ENCODE measurements at regions not wholly inside any gene's neighbourhood (a gene's known extent, or its start where the extent isn't known, plus 50 kb on each side); places are given as distances from the start of the nearest gene placed in this dataset.
"Not testable (repeated sequence)": the region's sequence is repeated elsewhere in the genome, so short reads cannot be mapped to it uniquely, and the experiment has no call there.

- DNase-seq (ENCODE audit: low spot score), result no peak
- no peaks in the 10 kb centered on the region for H3K9me3 ChIP-seq
- no peaks in the 10 kb centered on the region for H3K36me3 ChIP-seq
- TF ChIP-seq CTCF (IDR thresholded peaks at IDR 0.05), result no peak
- H3K27me3 ChIP-seq, result no peaks in the 10 kb centered on the region
- H3K27ac ChIP-seq, result no peak overlapping the region
- H3K4me3 ChIP-seq, result no peak overlapping the region
- no peaks in the 10 kb centered on the region for H3K4me1 ChIP-seq
Observed at GRCh38 chr10:6794441-6794840, 214.4 kb upstream of the PRKCQ start.

GRCh38 chr10:6788731-6789130, 208.7 kb upstream of the PRKCQ start:
- H3K4me1 ChIP-seq, result no peaks in the 10 kb centered on the region
- no peak for DNase-seq (ENCODE audit: low spot score)
- no peaks in the 10 kb centered on the region for H3K27me3 ChIP-seq
- no peaks in the 10 kb centered on the region for H3K9me3 ChIP-seq
- no peak for TF ChIP-seq CTCF (IDR thresholded peaks at IDR 0.05)
- no peak overlapping the region for H3K4me3 ChIP-seq
- no peaks in the 10 kb centered on the region for H3K36me3 ChIP-seq
- H3K27ac ChIP-seq, result no peak overlapping the region

DNA sequence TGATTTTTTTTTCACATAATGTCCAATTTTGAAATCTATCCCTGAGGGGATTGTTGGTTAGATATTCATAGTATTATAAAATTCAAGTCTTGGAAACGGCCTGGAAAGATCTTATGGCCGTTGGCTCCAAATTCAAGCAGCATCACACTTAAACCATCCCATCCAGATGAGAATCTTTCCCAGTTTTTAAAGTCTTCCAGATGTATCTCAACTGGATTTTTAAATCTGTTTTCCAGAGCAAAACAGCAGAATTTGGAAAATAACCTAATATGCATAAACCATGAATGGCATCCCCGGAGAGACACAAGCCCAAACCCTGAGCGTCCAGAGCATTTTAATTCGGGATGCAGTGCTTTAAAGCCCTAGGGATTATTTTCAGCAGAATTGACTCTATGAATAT, 208.2 kb upstream of the PRKCQ start:
- no peaks in the 10 kb centered on the region for H3K9me3 ChIP-seq
- H3K4me1 ChIP-seq, result no peaks in the 10 kb centered on the region
- DNase-seq (ENCODE audit: low spot score), result no peak
- no peak overlapping the region for H3K4me3 ChIP-seq
- no peaks in the 10 kb centered on the region for H3K27me3 ChIP-seq
- H3K36me3 ChIP-seq, result no peaks in the 10 kb centered on the region
- TF ChIP-seq CTCF (IDR thresholded peaks at IDR 0.05), result no peak
- no peak overlapping the region for H3K27ac ChIP-seq

- H3K4me1 ChIP-seq, result no peaks in the 10 kb centered on the region
- DNase-seq (ENCODE audit: low spot score), result no peak
- H3K27ac ChIP-seq, result no peak overlapping the region
- H3K4me3 ChIP-seq, result no peak overlapping the region
- H3K36me3 ChIP-seq, result no peaks in the 10 kb centered on the region
- no peak for TF ChIP-seq CTCF (IDR thresholded peaks at IDR 0.05)
- no peaks in the 10 kb centered on the region for H3K27me3 ChIP-seq
- no peaks in the 10 kb centered on the region for H3K9me3 ChIP-seq
Observed at GRCh38 chr10:6787718-6788117, 207.6 kb upstream of the PRKCQ start.

- no peak for TF ChIP-seq CTCF (IDR thresholded peaks at IDR 0.05)
- no peak for DNase-seq (ENCODE audit: low spot score)
- H3K27me3 ChIP-seq, result no peaks in the 10 kb centered on the region
- no peaks in the 10 kb centered on the region for H3K9me3 ChIP-seq
- H3K4me3 ChIP-seq, result no peak overlapping the region
- H3K27ac ChIP-seq, result no peak overlapping the region
- H3K36me3 ChIP-seq, result no peaks in the 10 kb centered on the region
- no peaks in the 10 kb centered on the region for H3K4me1 ChIP-seq
Observed at GRCh38 chr10:6787091-6787490, 207.0 kb upstream of the PRKCQ start.

- DNase-seq (ENCODE audit: low spot score), result no peak
- Histone ChIP-seq H3K4me1 (no peaks in the 10 kb centered on the region), H3K36me3 (no peaks in the 10 kb centered on the region), H3K9me3 (no peaks in the 10 kb centered on the region), H3K27ac (no peak overlapping the region), H3K4me3 (no peak overlapping the region), H3K27me3 (no peaks in the 10 kb centered on the region)
- TF ChIP-seq CTCF (IDR thresholded peaks at IDR 0.05), result peak in 1 of 2 donors; percentile 49
Observed at GRCh38 chr10:6786579-6787031, 206.5 kb upstream of the PRKCQ start.

DNA sequence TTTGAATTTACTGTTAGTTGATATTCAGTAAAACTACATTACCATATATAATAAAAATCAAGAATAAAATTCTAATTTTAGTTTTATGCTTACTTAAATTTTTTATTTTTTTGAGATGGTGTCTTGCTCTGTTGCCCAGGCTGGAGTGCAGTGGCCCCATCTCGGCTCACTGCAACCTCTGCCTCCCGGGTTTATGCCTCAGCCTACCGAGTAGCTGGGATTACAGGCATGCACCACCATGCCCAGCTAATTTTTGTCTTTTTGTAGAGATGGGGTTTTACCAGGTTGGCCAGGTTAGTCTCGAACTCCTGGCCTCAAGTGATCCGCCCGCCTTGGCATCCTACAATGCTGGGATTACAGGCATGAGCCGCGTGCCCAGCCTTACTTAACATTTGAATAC, 204.4 kb upstream of the PRKCQ start:
- not testable (repeated sequence) for H3K27me3 ChIP-seq; H3K4me3 ChIP-seq; H3K27ac ChIP-seq; DNase-seq (ENCODE audit: low spot score); H3K36me3 ChIP-seq; H3K9me3 ChIP-seq; H3K4me1 ChIP-seq

All from right atrium auricular region (tissue), 2 donors.